GM10248 (cell line): ENCODE measurements at regions not wholly inside any gene's neighbourhood (a gene's known extent, or its start where the extent isn't known, plus 50 kb on each side); places are given as distances from the start of the nearest gene placed in this dataset.

Experiments used
- CTCF ChIA-PET: fragments of 300-600 bp; sonication (Branson Sonifier 250); formaldehyde crosslinking; extraction: SDS; loops from one replicate; lab custom pipeline; 2021; ENCODE audit warnings: antibody characterized with exemption; lab: Yijun Ruan, JAX
- POLR2A ChIA-PET: fragments of 350-650 bp; sonication (Branson Sonifier 250); formaldehyde crosslinking; extraction: SDS; loops from one replicate; lab custom pipeline; 2020; ENCODE audit warnings: antibody characterized with exemption; lab: Yijun Ruan, JAX
- DNase-seq: peaks from one replicate; pipeline ENCODE4 v3.0.0; 2012; ENCODE audit errors: extremely low spot score
- CTCF ChIP-seq: IDR thresholded peaks from 2 replicates; pipeline ENCODE4 v1.5.1; 2012; ENCODE audit warnings: mild to moderate bottlenecking, low read depth; ENCODE audit errors: extremely low read depth, missing control alignments, control extremely low read depth

DNA sequence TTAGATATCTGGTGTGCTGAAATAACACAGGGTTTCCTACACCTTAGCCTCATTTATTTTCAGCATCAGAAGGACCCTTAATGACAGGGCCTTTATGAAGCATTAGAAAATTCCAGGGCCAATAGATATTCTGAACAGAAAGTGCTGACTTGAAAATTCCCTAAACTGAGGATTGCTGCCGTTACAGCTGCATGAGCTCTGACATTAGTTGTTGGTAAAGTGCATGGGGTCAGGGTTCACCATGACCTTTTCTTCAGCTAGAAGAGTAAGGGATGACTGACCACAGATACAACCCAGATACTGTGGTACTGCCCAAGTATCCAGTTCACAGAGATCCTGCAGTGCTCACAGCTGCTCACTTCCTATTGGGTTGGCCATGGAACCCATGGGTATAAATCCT lies 181.7 kb upstream of the SLC25A13 start:
- CTCF ChIA-PET, result no interaction called here

DNA sequence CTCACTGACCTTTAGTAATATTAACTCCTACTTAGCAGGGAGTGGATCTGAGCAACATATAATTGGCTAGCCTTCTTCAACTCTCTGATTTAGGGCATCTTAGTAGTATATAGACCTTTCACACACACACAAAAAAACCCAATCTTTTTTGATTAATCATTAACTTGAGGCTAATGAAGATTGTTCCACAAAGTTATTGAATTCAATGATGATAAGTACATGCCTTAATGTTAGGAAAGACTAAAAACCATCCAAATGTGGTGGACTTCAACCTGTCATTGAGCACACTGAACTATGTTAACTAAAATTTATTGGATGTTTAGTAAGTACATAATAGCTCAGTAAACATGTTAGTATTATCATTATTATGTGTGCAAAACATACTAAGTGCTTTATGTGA lies 179.4 kb upstream of the SLC25A13 start:
- no peak for TF ChIP-seq CTCF
- ChIA-PET POLR2A (no interaction called here), CTCF (no interaction called here)
- DNase-seq, result no peak

More for the DNA sequence above, 181.7 kb upstream of the SLC25A13 start:
- no peak for DNase-seq
- TF ChIP-seq CTCF, result no peak
- POLR2A ChIA-PET, result no interaction called here

GRCh38 chr7:96499532-96499931 lies 177.6 kb upstream of the SLC25A13 start:
- POLR2A ChIA-PET, result no interaction called here
- no peak for DNase-seq
- TF ChIP-seq CTCF, result no peak
- CTCF ChIA-PET, result no interaction called here

DNA sequence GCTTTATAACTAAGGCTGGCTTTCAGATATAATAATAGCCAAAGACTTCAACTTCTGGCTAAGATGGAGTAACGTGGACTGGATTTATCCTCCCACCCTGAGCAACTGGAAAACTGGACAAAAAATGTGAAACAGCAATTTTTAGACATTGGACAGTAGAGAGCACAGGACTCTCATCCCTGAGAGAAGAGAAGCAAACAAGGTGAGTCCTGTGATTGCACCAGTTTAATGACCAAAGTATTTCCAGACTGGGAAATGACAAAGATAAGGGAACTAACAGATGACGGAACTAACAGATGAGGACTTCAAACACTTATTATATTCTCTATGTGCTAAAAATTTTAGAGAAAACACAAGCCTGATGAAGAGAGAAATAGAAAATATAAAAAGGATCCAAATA lies 175.7 kb upstream of the SLC25A13 start:
- CTCF ChIA-PET, result no interaction called here
- POLR2A ChIA-PET, result no interaction called here
- TF ChIP-seq CTCF, result no peak
- no peak for DNase-seq

GRCh38 chr7:96495751-96496216 lies 173.9 kb upstream of the SLC25A13 start:
- ChIA-PET POLR2A (no interaction called here), CTCF (interaction anchor here (1.1 kb wide), 1 partner anchor 9 kb away, joined by 3 read pairs; no protein-coding TSS in a partner anchor)
- TF ChIP-seq CTCF, result no peak
- DNase-seq, result no peak

DNA sequence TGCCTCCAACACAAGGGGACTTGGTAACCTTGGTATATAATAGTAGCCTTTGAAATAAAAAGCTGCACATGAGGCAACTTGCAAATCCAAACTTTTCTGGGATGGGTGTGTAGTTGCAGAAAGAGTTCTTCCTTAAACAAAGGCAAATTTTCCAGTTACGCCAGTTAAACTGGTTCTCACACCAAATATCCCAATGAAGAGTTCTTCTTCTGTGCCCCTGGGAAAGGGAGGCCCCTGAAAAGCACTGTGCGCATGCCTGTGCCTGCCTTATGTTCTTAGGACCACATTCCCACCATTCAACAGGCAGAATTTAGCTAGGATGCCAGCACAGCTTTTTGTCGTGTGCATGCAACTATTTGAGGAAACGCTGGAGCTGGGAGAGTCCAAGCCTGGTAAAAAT lies 164.8 kb upstream of the SLC25A13 start:
- no peak for DNase-seq
- POLR2A ChIA-PET, result no interaction called here
- CTCF ChIA-PET, result no interaction called here
- TF ChIP-seq CTCF, result no peak
